Psoas muscle (tissue), 7 donors: ENCODE measurements at regions not wholly inside any gene's neighbourhood (a gene's known extent, or its start where the extent isn't known, plus 50 kb on each side); places are given as distances from the start of the nearest gene placed in this dataset.

Experiments used
- ATAC-seq, 4 donors: fragments of 200-7000 bp; cut with Tn5 transposase; one replicate each; pipeline ENCODE4 v1.9.1; 2020; ENCODE audit warnings: moderate library complexity in 3 of 4, mild to moderate bottlenecking in 2 of 4
- DNase-seq, 2 donors: peaks; one replicate each; pipeline ENCODE4 v3.0.0-alpha.2; 2020
- H3K27ac ChIP-seq: fragments of 200-600 bp; one replicate; pipeline ENCODE4 v1.8.0; 2022
- H3K27me3 ChIP-seq, 3 donors: fragments of 200-600 bp in 1 of 3; one replicate each; pipeline versions ENCODE4 v1.6.1 to v1.8.0; 2013 to 2022; ENCODE audit warnings: low read length in 2 of 3, mild to moderate bottlenecking in 2 of 3, moderate library complexity in 1 of 3; ENCODE audit not compliant: insufficient read depth in 3 of 3
- H3K36me3 ChIP-seq, 2 donors: fragments of 200-600 bp in 1 of 2; one replicate each; pipeline versions ENCODE4 v1.6.1 to v1.8.0; 2013 to 2022; ENCODE audit warnings: low read depth in 1 of 2, mild to moderate bottlenecking in 1 of 2, moderate library complexity in 1 of 2; ENCODE audit not compliant: insufficient read depth in 1 of 2
- H3K4me1 ChIP-seq: fragments of 200-600 bp; one replicate; pipeline ENCODE4 v1.8.0; 2022
- H3K4me3 ChIP-seq: fragments of 200-600 bp; one replicate; pipeline ENCODE4 v1.8.0; 2022; ENCODE audit warnings: mild to moderate bottlenecking
- H3K9me3 ChIP-seq: fragments of 200-600 bp; one replicate; pipeline ENCODE4 v1.8.0; 2022
- CTCF ChIP-seq: fragments of 200-600 bp; IDR thresholded peaks from one replicate; pipeline ENCODE4 v1.8.0; 2022; ENCODE audit warnings: antibody characterized with exemption
- WGBS, 3 donors: extraction: QIAGEN DNeasy Blood & Tissue Kit; methylation state at CpG; one replicate each; pipeline versions ENCODE4 v1.1.6 to v1.1.7; 2013; 5-methylcytosine and 5-hydroxymethylcytosine counted together
- intact Hi-C, 2 donors: fragments of 100-400 bp; cut with DNase I; formaldehyde crosslinking; loops; one replicate each; pipeline versions ENCODE4 v1.11.0 to v1.14.2; 2022
- donor health status: healthy with polysubstance abuse.
- donor health status: DM: no; HTN: no; CAD: no; lungs with moderate emphysema.
- donor health status: Bipolar disorder and iron deficiency.
- donor health status: healthy.
- donor health status: DM: yes; HTN: yes; CAD: no.
- donor health status: DM: no; HTN: no; CAD: no.
- donor health status: DM: yes; HTN: yes; CAD: no.

GRCh38 chr2:196544906-196545433 lies 94.5 kb upstream of the CCDC150 start:
- no peak for DNase-seq
- Histone ChIP-seq H3K36me3 (no peaks in the 10 kb centered on the region), H3K27ac (no peak overlapping the region), H3K27me3 (no peaks in the 10 kb centered on the region), H3K4me3 (no peak overlapping the region), H3K4me1 (no peaks in the 10 kb centered on the region), H3K9me3 (no peaks in the 10 kb centered on the region)
- no peak for TF ChIP-seq CTCF
- no peak for ATAC-seq
- WGBS, 3 donors = 66 to 81% (median 68%) methylated on average over 3 of the region's 3 CpGs
- intact Hi-C loops = no loop called here

- Histone ChIP-seq H3K4me1 (no peaks in the 10 kb centered on the region), H3K36me3 (no peaks in the 10 kb centered on the region), H3K9me3 (no peaks in the 10 kb centered on the region), H3K27ac (no peak overlapping the region), H3K4me3 (no peak overlapping the region), H3K27me3 (no peaks in the 10 kb centered on the region)
- WGBS, 3 donors = 82 to 92% (median 88%) methylated on average over 4 of the region's 4 CpGs
- ATAC-seq = no peak
- DNase-seq = no peak
- intact Hi-C loops = no loop called here
- TF ChIP-seq CTCF = no peak
Measured at GRCh38 chr2:196546151-196546919, 93.2 kb upstream of the CCDC150 start.

- 87 to 95% (median 91%) methylated on average over 3 of the region's 3 CpGs for WGBS, 3 donors
- Histone ChIP-seq H3K4me1 (no peaks in the 10 kb centered on the region), H3K9me3 (no peaks in the 10 kb centered on the region), H3K36me3 (no peaks in the 10 kb centered on the region), H3K27ac (no peak overlapping the region), H3K4me3 (no peak overlapping the region), H3K27me3 (no peaks in the 10 kb centered on the region)
- no peak for ATAC-seq
- no peak for DNase-seq
- intact Hi-C loops = no loop called here
- TF ChIP-seq CTCF = no peak
Measured at GRCh38 chr2:196549052-196549451, 90.5 kb upstream of the CCDC150 start.

- Histone ChIP-seq H3K9me3 (no peaks in the 10 kb centered on the region), H3K36me3 (no peaks in the 10 kb centered on the region), H3K27ac (no peak overlapping the region), H3K4me1 (no peaks in the 10 kb centered on the region), H3K4me3 (no peak overlapping the region), H3K27me3 (no peaks in the 10 kb centered on the region)
- no peak for TF ChIP-seq CTCF
- intact Hi-C loops = no loop called here
- ATAC-seq = no peak
- DNase-seq = no peak
Measured at GRCh38 chr2:196551014-196551413, 88.5 kb upstream of the CCDC150 start.

GRCh38 chr2:196555161-196555560 lies 84.4 kb upstream of the CCDC150 start:
- DNase-seq (no peak), ATAC-seq (no peak)
- intact Hi-C loops = no loop called here
- H3K9me3 ChIP-seq = no peaks in the 10 kb centered on the region
- no peaks in the 10 kb centered on the region for H3K4me1 ChIP-seq
- TF ChIP-seq CTCF = no peak
- H3K36me3 ChIP-seq = no peaks in the 10 kb centered on the region
- no peak overlapping the region for H3K4me3 ChIP-seq
- no peak overlapping the region for H3K27ac ChIP-seq
- H3K27me3 ChIP-seq = no peaks in the 10 kb centered on the region
- 90% methylated on average over 3 of the region's 3 CpGs for WGBS, 3 donors
